ENCODE measurements at regions not wholly inside any gene's neighbourhood (a gene's known extent, or its start where the extent isn't known, plus 50 kb on each side); places are given as distances from the start of the nearest gene placed in this dataset.
"Not testable (repeated sequence)": the region's sequence is repeated elsewhere in the genome, so short reads cannot be mapped to it uniquely, and the experiment has no call there.

DNA sequence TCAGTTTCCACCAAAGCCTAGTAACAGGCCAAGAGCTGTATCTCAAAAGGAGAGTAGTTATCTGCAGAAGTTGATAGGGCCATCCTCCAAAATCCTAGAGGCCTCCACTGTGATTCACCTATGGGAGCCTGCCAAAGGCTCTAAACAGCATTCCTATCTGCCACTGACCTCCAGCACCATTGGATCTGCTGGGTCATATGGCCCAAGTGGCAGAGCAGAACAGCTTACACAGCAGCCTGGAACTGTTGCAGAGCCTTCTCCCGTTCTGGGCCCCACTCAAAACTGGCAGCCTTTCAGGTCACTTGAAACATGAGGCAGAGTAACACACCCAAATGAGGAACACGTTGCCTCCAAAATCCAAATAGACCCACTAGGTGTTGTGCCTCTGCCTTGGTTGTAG lies 345.2 kb upstream of the RND3 start:
- no peak for DNase-seq

DNA sequence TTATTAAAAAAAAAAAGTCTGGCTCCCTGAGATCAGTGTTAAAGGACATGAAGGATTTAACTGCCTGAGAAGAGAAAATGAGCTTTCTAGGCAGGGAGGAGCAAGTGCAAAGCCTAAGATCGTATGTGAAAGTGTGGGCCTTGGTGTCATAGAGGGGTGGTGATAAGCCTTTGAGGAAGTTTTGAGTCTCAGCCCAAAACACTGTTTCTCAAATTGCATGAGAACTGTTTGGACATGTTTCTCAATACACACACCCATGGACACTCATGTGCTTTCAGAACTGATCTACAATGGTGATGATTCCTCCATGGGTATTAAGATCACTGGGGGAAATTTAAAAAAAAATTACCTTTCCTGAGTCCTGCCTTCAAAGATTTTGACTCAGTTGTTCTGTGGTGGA lies 336.7 kb upstream of the RND3 start:
- no peak for DNase-seq

DNA sequence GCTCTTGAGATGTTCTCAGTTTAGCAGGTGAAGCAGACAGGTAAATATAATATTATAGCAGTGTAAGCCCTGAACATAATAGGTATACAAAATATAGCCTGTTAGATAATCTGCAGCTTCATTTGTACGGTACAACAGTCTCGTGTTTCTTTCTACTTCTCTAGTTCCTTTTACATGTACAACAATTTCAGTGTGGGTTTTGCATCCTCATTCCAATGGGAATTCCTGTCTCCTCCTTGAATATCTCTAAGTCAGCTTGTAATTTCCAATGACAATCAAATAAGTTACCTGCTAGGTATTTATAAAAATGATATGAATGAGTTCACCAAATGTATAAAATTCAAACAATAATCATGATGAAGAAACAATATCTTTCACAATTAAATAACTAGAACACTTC lies 330.0 kb upstream of the RND3 start:
- DNase-seq = no peak

DNA sequence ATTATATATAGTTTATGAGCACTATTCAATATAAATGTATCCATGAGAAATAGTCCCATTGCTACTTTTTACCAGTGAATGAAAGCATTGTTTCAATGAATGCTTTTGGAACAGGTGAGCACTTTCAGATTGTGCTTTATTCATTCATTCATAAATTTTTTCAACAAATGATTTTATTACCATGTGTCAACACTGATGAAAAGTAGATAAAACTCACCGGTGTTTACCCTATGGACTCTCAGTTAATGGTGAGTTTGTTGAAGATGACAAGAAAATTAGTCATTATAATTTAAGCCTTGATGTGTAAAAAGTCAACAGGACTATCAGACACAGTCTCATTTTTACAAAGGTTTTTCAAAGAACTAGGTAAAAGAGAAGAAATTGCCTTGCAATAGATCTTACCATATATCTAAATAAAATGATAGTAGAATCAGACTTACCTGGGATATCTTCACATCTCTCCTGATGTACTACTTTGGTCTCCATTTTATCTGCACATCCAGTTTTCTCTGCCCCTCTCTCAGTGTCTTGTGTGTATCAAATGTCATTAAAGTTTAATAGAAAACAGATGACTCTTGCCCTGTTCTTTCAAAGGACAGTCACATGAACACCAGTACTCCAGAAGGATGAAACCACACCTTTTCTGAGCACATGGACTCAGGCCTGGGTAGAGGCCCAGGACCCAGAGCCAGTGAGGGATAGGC lies 325.3 kb upstream of the RND3 start:
- DNase-seq = no peak

DNA sequence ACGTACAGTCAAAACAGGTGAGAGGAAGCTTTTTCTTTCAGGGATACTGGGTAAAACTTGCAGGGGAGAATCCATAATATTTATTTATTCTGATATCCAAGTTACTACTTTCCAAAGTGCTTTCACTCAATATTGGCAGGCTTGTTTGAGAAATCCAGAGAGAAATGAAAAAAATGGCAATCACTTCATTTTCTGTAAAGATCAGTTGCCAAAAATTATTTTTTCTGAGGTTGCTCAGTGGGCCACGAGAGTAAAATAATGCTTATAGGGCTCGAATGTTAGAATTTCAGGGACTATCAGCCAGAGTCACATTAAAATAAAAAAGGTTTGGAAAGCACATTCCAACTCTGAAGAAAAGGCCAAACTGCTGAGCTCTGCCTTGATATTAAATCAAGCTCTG lies 324.6 kb upstream of the RND3 start:
- peak in 1 of 2 experiments; percentile 10 for DNase-seq

DNA sequence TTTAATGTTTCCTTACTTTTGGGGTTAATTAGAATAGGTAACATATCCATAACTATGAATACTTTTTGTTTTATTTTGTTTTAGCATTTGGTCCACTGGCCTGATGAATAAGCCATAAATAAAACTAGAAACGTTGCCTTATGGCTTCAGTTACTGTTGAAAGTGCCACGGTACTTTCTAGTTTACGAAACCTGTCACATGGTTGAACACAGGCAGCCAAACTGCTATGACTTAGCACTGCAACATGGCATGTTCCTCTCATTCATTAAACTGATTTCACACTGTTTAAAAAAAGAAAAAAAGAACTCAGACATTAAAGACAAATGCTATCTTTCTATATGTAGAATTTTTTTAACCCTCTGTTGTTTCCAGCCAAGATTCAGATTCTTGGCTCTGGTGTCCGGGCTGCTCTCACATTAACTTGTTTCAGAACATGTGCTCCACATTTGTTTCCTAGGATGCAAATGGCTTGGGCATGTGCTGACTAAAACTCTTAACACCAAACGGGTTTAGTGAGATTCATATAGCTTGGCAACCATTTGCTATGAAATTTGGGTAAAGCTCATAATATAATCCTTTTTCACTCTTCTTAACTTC lies 323.9 kb upstream of the RND3 start:
- DNase-seq = peak in 1 of 2 experiments; percentile 49

DNA sequence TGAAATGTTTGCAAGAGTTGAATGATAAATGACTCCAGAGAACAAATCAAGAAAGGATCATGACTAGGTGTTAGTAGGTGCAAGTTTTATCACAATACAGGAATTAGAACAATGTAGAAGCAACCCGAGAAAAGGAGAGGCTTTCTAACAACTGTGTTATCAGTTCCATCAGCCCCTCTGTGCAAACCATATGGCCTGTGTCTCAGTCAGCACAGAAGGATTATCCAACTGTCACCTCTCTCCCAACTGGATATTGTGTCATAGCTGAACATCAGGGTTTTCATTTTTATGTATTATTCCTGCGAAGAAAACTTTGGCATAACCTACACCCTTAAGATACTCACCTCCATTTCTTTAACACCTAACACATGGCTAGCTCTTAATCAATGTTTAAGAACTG lies 321.6 kb upstream of the RND3 start:
- DNase-seq = no peak

DNA sequence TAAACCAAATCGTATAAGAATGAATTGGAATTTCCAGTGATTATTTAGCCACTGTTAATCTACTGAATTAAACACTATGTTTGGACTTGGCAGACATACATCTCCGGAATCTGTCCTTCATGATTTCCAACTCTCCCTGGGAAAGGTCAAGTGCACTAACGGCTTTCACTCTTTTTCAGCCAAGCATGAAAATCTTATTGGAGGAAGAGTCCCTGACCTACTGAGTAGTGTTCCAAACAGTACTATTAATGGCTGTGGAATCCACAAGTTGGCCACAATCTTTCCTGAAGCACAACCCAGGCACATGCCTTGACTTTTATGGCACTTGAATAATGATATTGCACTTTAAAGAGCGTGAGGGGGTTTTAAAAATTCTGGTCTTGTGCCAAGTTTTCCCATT lies 318.9 kb upstream of the RND3 start:
- DNase-seq = peak in 1 of 2 experiments; percentile 30

DNA sequence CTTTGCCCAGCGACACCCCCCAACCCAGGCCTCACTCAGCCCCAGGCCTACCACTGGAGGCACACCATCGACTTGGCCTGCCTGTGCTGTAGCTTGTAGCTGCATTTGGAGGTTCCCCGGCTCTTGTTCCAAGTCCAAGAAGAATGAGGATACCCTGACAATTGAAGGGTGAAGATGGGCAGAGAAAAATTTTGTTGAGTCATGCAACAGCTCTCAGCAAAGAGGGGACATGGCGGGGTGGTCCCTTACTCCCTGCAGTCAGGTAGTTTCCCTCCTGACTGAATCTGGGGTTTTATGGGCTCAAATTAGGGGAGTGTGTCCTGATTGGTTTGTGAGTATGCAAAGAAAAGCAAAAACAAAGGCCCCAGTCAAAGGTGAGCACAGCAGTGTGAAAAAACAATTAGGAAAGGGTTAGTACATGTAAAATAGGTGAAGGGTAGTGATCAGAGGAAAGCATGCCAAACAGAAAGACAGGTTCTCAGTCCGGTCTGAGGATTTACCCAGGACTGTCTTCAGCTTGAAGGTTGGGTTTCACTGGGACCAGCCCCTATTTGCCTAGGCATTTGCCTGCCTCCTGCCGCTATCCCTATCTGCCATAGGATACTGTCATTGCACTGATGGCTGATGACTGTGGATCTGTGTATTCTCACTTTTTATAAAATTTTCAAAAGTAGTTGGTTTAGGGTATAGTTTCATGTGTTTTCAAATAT lies 316.4 kb upstream of the RND3 start:
- no peak for DNase-seq

DNA sequence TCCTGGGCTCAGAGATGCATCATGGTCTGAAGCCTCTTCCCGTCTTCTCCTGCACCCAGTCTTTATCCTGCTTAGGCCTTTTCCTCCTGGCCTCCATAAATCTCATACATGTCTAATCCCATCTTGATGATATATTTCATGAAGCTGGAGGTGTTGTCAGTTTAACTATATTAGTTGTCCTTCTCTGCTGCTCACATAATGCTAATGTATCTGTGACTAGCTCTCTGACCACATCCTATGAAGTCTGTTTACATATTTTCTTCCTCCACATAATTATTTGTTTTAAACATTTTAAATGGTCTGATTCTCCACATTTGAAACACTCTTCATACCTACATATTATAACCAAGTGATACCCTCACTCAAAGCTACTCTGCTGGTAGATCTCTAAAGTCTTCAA lies 315.2 kb upstream of the RND3 start:
- DNase-seq = no peak

DNA sequence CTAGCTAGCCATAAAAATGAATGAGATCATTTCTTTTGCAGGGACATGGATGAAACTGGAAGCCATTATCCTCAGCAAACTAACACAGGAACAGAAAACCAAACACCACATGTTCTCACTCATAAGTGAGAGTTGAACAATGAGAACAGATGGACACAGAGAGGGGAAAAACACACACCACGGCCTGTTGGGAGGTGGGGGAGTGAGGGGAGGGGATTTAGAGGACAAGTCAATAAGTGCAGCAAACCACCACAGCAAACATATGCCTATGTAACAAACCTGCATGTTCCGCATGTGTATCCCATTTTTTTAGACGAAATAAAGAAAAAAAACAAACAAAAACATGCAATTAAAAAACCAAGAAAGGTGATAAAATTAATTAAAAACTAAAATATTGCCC lies 308.8 kb upstream of the RND3 start:
- DNase-seq = not testable (repeated sequence)

DNA sequence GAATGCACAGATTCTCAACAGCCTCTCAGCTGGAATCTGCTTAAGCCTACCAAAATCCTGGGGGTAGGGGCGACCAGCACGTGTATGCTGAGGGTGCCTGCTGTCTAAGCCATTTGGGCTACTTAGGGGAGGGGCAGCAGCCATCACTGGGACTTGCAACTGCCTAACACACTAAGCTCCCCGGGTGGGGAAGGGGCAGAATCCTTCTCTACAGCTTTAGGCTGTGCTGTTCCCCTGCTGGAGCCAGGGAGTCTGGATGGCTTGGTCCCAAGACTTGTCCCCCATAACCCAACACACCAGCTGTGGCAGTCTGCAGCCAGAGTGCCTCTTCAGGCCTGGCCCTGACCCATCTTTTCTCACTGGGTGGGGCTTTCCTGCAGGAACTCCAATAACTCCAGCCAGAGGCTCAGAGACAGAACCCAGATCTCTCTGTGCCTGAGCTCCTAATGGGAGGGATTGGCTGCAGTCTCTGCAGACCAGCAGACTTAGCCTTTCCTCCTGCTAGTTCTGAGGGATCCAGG lies 305.4 kb upstream of the RND3 start:
- DNase-seq = peak in 1 of 2 experiments; percentile 27

DNA sequence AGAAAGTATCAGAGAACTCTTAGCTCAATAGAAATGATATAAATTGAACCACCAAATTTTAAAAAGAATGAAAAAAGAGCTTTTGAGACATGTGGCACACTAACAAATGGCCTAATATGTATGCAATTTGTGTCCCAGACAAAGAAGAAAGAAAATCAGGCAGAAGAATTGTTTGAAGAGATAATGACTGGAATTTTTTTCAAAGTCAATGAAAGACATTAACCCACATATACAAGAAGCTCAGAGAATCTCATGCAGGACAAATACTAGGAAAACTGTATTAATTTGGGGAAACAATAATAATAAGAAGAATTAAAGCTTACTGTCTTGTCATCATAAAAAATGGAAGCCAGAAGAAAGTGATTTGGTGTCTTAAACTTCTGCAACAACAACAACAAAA lies 304.1 kb upstream of the RND3 start:
- no peak for DNase-seq

DNA sequence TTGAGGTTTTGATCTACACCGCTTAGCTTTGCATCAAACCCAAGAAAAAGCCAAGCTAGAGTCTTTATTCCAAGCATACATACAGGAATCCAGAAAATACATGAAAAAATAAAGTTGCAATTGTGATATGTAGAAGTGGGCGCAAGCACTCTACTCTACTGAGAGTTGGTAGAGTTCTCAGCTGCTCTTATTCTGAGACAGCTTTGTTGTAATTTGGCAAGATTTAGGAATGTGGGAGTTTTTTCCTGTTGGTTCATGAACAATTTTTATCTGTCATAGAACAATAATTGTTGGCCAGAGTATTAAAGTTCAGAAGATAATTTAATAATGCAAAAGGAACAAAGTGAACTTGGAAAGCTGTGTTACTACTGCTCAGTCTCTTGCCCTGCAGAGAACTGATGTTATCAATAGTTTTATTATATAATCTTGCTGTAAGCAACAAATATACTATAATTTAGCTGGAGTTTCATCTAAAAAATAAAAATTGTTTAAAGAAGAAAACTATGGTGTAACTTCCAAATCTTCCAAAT lies 302.0 kb upstream of the RND3 start:
- DNase-seq = no peak

DNA sequence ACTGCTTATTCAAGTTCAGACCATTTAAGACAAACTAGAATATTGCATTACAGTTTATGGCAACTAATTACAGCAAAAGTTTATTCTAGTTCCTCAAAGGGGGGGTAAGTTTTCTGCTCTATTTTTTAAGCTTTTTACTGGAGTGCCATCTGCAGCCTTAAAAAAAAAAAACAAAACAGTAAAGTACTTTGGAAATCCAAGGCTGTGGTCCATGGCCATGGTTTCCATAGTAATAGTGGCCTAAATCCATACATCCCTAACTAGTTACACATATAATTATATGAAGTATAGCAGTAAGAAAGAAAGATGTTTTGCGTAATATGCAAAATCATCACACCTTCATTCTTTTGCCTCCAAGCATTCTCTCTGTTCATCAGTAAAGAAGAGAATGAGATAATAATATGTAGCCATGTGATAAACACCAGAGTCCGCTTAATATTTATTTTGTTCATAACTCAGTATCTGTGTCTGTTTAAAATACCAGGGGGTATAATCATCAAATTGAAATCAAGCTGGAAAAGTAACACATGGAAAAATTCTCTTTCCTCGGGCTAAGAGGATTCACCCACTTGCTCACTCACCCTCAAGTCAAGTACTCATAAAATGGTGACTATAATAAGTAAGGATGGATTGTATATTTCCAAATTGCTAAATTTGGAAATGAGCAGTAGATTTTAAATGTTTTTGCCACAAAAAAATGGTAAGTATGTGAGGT lies 301.1 kb upstream of the RND3 start:
- no peak for DNase-seq

DNA sequence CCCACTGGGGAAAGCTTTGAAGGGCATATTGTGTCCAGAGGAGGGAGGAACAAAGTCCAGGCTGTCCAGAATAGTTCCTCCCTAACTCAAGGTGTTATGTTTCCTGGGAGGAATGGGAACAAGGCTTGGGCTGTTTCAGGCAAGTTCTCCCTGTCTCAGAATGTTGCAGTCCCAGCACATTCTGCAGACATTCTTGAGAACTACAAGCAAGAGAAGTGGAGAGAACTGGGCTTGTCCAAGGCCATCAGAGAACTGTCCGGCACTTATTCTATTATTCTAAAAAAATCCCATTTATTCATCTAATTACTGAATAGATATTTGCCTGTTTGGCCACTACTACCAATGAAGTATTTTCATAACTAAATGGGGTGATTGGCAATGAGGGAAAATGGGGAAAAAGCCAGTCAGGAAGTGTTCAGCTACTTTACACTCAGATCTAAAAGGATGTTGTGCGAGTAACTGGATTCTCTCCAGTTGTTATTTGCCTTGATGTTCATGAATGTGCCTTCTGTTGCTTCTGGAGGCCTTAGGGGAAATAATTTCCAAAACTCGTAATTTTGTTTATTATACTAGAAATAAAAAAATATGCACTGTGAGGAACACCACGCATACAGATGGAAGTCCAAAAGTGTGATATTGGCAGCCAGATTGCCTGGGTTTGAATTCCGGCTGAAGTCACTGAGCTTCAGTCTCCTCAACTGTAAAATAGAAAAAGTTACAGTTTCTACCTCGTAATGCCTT lies 300.1 kb upstream of the RND3 start:
- no peak for DNase-seq

DNA sequence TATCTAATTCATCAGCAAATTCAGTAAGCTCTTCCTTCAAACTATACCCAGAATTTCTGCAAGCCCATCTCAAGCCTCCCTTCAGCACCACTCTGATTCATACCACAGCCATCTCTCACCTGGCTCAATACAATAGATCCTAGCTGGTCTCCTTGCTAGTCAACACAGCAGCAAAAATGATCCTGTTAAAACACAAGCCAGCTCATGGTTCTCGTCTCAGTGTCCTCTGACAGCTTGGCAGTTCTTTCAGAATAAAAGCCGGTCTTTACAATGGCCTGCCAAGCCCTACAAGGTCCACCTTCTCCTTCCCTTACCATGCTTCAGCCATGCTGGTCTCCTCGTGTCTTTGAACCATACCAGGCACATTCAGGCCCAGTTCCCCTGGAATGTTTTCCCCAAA lies 296.9 kb upstream of the RND3 start:
- no peak for DNase-seq

DNA sequence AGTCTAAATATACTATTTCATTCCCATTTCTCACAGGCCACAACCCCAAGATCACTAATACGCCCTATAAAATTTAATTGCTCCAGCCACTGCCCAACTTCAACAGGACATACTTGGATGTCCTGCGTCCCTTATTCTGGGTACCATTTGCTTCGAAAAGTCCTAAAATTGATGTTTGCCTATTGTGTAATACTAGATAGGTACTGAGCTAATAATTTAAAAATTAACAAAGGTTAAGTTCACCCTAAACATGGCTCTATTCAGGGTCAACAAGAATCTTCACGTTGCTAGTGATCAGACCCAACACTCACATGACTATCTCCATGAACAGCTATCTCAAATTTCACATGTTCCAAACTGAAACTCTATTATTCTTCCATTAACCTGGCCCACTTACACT lies 296.4 kb upstream of the RND3 start:
- DNase-seq = no peak

DNA sequence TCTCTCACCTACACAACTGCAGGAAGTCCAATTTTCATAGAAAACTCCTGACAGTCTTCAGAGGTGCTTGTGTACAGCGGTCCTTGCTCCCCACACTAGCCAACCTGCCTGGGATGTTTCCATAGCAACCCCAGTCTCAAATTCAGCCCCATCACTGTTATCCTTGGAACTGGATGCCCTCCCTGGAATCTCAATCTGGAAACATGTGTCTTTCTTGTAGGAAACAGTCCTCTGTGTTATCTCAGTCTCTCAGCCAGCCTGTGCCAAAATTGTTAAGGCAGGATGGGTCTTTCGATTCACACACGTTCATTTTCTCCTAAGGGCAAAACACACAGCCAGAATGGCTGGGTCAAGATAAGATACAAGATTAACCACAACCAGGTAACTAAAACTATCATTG lies 295.5 kb upstream of the RND3 start:
- DNase-seq = no peak

DNA sequence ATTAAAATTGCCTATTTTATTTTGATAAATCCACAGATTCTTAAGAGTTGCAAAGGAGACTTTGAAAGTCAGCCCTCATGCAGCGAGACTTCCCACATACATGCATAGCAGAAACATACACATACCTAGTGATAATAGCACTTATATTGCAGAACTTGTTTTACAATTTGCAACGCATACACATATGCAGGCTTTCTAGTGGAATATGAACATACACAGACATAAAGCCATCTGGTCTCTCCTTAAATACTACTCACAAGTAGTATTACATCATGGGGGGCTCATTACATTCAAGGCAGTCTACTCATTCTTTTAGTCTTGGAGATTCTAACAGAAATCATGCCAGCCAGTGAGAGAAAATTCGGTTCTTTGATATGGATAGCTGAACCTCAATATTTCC lies 295.1 kb upstream of the RND3 start:
- no peak for DNase-seq

DNA sequence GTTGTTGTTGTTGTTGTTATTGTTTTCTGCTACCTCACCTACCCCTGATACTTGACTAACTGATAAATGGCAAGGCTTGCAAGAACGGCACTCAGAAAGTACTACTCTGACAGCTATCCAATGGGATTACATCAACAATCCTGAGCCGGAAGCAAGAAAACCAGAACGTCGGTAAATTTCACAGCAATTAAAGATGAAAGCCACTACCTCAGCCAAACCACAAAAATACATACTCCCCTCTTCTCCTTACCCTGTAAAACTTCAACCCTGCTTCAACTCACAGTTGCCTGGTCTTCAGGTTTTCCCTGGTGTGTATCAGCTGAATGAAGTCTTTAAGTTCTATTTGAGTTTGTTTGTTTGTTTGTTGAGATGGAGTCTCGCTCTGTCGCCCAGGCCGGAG lies 293.7 kb upstream of the RND3 start:
- DNase-seq = no peak

DNA sequence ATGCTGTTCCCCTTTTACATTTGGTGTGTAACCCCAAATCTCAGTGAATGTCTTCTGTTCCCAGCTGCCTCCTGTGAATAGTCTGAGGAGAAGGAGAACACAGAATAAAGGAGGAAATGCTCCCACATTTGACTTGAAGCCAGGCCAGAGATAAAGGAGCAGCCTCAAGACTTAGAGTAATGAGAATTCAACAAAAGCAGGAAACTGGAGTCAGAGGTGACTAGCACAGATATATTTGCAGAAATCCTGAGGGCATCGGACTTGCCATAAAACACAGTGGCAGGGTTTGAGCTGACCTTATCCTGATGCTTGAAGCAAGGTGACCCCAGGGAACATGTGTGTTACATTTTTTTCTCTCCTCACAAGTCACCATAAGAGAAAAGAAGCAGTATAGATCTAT lies 291.4 kb upstream of the RND3 start:
- DNase-seq = no peak

DNA sequence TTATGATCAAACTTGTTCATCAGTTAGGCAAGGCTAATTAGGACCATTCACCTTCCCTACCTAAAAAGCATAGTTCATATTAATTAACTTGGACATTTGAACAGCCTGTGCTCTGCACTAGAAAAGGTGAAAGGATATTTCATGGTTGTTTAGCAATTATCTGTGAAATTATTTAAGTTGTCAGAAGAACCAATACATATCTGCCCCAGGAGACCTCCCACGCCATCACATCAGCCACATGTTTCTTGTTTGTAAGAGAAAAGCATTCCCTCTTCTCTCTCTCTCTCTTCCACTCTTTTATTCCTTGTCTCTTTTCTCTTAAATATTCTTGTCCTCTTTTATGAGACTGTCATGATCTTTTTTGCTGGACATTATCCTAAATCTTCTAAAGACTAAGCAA lies 282.0 kb upstream of the RND3 start:
- DNase-seq = no peak
